Right cardiac atrium (tissue), 5 donors: ENCODE measurements at regions not wholly inside any gene's neighbourhood (a gene's known extent, or its start where the extent isn't known, plus 50 kb on each side); places are given as distances from the start of the nearest gene placed in this dataset.

ENCODE experiments used
- ATAC-seq, 2 donors: fragments of 200-7000 bp; cut with Tn5 transposase; one replicate each; pipeline versions ENCODE4 v1.8.0 to v1.9.1; 2020; ENCODE audit warnings: moderate library complexity in 2 of 2, mild to moderate bottlenecking in 1 of 2
- DNase-seq, 3 donors: peaks; one replicate each; pipeline ENCODE4 v3.0.0-alpha.2; 2020
- H3K27ac ChIP-seq: one replicate; pipeline ENCODE4 v1.5.1; 2013; ENCODE audit warnings: mild to moderate bottlenecking, low read length, control low read depth, moderate library complexity
- H3K27me3 ChIP-seq: one replicate; pipeline ENCODE4 v1.6.1; 2013; ENCODE audit not compliant: control insufficient read depth, insufficient read depth
- H3K4me1 ChIP-seq: one replicate; pipeline ENCODE4 v1.6.1; 2013; ENCODE audit warnings: low read length; ENCODE audit not compliant: control insufficient read depth, insufficient read depth
- H3K4me3 ChIP-seq: one replicate; pipeline ENCODE4 v1.5.1; 2013; ENCODE audit warnings: low read length, control low read depth
- H3K9me3 ChIP-seq: one replicate; pipeline ENCODE4 v1.6.1; 2013; ENCODE audit warnings: low read length; ENCODE audit not compliant: control insufficient read depth
- WGBS: extraction: QIAGEN DNeasy Blood & Tissue Kit; methylation state at CpG from one replicate; pipeline ENCODE4 v1.1.7; 2013; 5-methylcytosine and 5-hydroxymethylcytosine counted together
- intact Hi-C, 4 donors: fragments of 100-400 bp; cut with DNase I; formaldehyde crosslinking; loops; one replicate each; pipeline versions ENCODE4 v1.11.0 to v1.14.0; 2022 to 2023
- donor health status: healthy with polysubstance abuse.
- donor health status: DM: no; HTN: yes; CAD: no.
- donor health status: DM: no; HTN: no; CAD: no.
- donor health status: DM: no; HTN: yes; CAD: no; lungs with severe emphysema.
- donor health status: DM: yes; HTN: yes; CAD: no.

DNA sequence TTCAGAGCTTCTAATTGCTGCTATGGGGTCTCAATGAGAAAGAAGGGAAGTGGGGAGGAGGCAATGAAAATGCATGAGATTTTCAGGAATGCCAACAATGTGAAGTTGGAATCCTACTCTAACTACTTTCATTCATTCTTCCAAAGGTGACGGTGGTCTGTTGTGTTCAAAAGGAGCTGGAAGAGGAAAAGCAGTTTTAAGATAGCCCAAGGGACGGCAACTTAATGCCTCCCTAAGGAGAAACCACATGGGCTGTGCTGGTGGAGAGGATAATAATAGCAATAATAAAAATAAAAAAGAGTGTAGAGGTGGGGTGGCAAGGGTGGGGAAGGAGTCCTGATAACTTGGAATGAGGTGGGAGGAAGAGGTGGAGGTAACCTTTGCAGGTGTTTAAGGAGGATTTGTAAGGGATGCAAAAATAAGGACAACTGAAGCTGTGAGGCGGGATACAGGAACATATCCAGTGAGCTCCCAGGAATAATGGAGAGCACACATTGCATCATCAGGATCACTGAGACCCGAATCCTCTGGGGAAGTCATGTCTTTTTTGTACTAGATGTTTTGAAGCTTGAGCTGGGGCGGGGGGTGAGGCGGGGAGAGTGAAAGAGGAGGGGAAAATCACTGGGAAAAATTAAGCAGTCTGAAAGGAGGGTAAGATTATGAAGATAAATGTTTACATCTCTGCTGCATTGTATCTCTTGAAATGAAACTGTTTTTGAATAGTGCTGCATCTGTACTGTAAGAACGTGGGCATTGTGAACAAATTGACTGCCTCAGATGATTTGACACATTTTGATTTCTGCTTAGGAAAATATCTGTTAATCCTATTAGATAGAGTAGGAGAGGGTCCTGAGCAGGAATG, 120.1 kb upstream of the TMEM161B start:
- Histone ChIP-seq H3K4me1 (no peaks in the 10 kb centered on the region), H3K27ac (no peak overlapping the region), H3K9me3 (no peaks in the 10 kb centered on the region), H3K4me3 (no peak overlapping the region), H3K27me3 (no peaks in the 10 kb centered on the region)
- 58% methylated on average over 7 of the region's 7 CpGs for WGBS
- ATAC-seq: no peak
- DNase-seq: no peak
- intact Hi-C loops: no loop called here

DNA sequence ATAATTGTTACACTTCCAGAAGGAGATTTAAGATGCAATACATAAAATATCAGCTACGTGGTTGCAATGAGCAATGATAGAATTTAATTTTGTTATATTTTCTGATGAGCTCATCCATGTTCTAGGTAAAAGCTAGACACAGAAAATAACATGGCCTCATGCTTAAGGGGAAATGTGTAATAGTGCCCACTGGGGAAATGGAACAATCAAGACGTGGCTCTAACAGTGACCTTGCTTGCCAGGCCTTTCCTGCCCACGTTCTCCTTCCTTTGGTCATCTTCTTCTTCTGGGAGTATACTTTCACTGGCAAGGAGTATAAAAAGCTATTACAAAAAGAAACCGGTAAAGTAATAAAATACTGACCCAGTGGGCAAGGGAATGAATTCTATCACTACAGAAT, 116.2 kb upstream of the TMEM161B start:
- WGBS: 65% methylated on average over 4 of the region's 4 CpGs
- H3K4me1 ChIP-seq: no peaks in the 10 kb centered on the region
- no peaks in the 10 kb centered on the region for H3K9me3 ChIP-seq
- no peak overlapping the region for H3K4me3 ChIP-seq
- ATAC-seq (no peak), DNase-seq (no peak)
- H3K27ac ChIP-seq: no peak overlapping the region
- intact Hi-C loops: no loop called here
- no peaks in the 10 kb centered on the region for H3K27me3 ChIP-seq

GRCh38 chr5:88380332-88380731, 111.7 kb upstream of the TMEM161B start:
- intact Hi-C loops: no loop called here
- Histone ChIP-seq H3K4me3 (no peak overlapping the region), H3K27ac (no peak overlapping the region), H3K27me3 (no peaks in the 10 kb centered on the region), H3K4me1 (peaks cover 3% of the 10 kb centered on the region), H3K9me3 (no peaks in the 10 kb centered on the region)
- no peak for ATAC-seq
- WGBS: 59% methylated on average over 3 of the region's 3 CpGs
- DNase-seq: no peak

GRCh38 chr5:88377705-88378656, 109.3 kb upstream of the TMEM161B start:
- no peak for DNase-seq
- peaks cover 3% of the 10 kb centered on the region for H3K4me1 ChIP-seq
- intact Hi-C loops: no loop called here
- H3K9me3 ChIP-seq: no peaks in the 10 kb centered on the region
- no peaks in the 10 kb centered on the region for H3K27me3 ChIP-seq
- no peak overlapping the region for H3K4me3 ChIP-seq
- no peak for ATAC-seq
- H3K27ac ChIP-seq: no peak overlapping the region
- WGBS: 45% methylated on average over 4 of the region's 4 CpGs

- Histone ChIP-seq H3K9me3 (no peaks in the 10 kb centered on the region), H3K27ac (no peak overlapping the region), H3K4me3 (no peak overlapping the region), H3K27me3 (no peaks in the 10 kb centered on the region), H3K4me1 (peaks cover 3% of the 10 kb centered on the region)
- DNase-seq (no peak), ATAC-seq (no peak)
- 55% methylated on average over 2 of the region's 2 CpGs for WGBS
- intact Hi-C loops: no loop called here
These were observed 108.6 kb upstream of the TMEM161B start for GRCh38 chr5:88377240-88377639.

GRCh38 chr5:88376728-88377127, 108.1 kb upstream of the TMEM161B start:
- ATAC-seq (no peak), DNase-seq (no peak)
- WGBS: 94% methylated on average over 5 of the region's 5 CpGs
- Histone ChIP-seq H3K27ac (no peak overlapping the region), H3K27me3 (no peaks in the 10 kb centered on the region), H3K4me1 (peaks cover 3% of the 10 kb centered on the region), H3K9me3 (no peaks in the 10 kb centered on the region), H3K4me3 (no peak overlapping the region)
- intact Hi-C loops: no loop called here

DNA sequence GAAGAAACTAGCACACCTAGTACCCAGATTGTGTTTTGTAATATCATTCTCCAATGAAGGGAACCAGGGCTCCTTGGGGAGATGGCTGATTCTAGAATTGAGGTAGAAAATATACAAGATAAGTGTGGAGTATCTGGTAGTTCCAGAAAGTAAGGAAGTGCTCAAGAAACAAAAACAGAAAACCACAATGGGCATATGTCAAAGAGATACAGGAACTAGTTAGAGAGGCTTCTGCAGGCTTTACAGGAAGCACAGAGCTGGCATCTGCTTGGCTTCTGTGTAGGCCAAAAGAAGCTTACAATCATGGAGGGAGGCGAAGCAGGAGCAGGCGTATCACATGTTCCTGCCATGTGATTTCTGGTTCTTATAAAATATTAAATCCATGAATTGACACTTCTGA, 105.7 kb upstream of the TMEM161B start:
- peaks cover 3% of the 10 kb centered on the region for H3K4me1 ChIP-seq
- DNase-seq: no peak
- intact Hi-C loops: no loop called here
- no peaks in the 10 kb centered on the region for H3K9me3 ChIP-seq
- ATAC-seq: no peak
- H3K4me3 ChIP-seq: no peak overlapping the region
- no peak overlapping the region for H3K27ac ChIP-seq
- no peaks in the 10 kb centered on the region for H3K27me3 ChIP-seq
- 95% methylated on average over 2 of the region's 2 CpGs for WGBS

DNA sequence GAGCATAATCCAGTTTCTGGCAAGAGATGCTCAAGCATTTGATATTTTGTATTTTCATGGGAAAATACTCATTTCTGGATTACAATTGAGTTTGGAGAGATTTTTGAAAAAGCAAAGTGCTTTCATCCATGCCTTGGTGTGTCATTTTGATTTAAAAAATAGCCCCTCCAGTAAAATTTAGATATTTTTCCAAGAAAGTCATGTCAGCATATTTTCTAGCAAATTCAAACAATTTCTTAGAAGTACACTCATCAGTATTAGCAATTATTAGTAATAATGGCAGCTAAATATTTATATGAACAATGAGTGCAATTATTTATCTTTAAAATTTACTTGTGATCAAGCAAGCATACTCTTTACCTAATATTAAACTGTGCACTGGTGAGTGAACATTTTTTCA, 102.2 kb upstream of the TMEM161B start:
- intact Hi-C loops: no loop called here
- Histone ChIP-seq H3K27ac (no peak overlapping the region), H3K27me3 (no peaks in the 10 kb centered on the region), H3K9me3 (no peaks in the 10 kb centered on the region), H3K4me1 (no peaks in the 10 kb centered on the region), H3K4me3 (no peak overlapping the region)
- no peak for ATAC-seq
- no peak for DNase-seq

- 92% methylated on average over 2 of the region's 2 CpGs for WGBS
- intact Hi-C loops: no loop called here
- DNase-seq (no peak), ATAC-seq (no peak)
- Histone ChIP-seq H3K27ac (no peak overlapping the region), H3K4me1 (no peaks in the 10 kb centered on the region), H3K27me3 (no peaks in the 10 kb centered on the region), H3K4me3 (no peak overlapping the region), H3K9me3 (no peaks in the 10 kb centered on the region)
These were observed 99.6 kb upstream of the TMEM161B start for GRCh38 chr5:88368201-88368600.

DNA sequence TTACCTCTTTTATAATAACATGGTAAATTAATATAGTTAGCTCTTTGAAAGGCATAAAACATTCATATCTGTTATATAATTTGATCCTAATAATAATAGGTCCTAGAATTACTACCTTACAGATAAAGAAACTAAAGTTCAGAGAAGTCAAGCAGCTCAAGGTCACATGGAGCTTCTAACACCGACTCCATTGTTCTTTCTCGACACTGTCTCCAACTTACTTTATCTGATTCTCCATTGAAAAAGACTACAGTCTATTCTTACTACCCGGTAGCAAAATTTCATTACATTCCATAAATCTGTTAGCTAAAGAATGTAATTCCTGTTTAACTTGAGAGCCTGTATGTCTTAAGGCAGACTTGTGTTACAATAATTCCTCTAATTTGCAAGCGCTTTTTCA, 96.3 kb upstream of the TMEM161B start:
- Histone ChIP-seq H3K4me1 (no peaks in the 10 kb centered on the region), H3K27me3 (no peaks in the 10 kb centered on the region), H3K4me3 (no peak overlapping the region), H3K9me3 (no peaks in the 10 kb centered on the region), H3K27ac (no peak overlapping the region)
- ATAC-seq (no peak), DNase-seq (no peak)
- WGBS: 75% methylated on average over 4 of the region's 4 CpGs
- intact Hi-C loops: no loop called here

- H3K27me3 ChIP-seq: no peaks in the 10 kb centered on the region
- ATAC-seq (no peak), DNase-seq (no peak)
- no peak overlapping the region for H3K27ac ChIP-seq
- 66% methylated on average over 1 of the region's 1 CpG for WGBS
- intact Hi-C loops: no loop called here
- no peaks in the 10 kb centered on the region for H3K9me3 ChIP-seq
- H3K4me3 ChIP-seq: no peak overlapping the region
- peaks cover 1% of the 10 kb centered on the region for H3K4me1 ChIP-seq
These were observed 86.9 kb upstream of the TMEM161B start for GRCh38 chr5:88355490-88356050.
